Hippocampal formation (tissue), 2 donors: ENCODE measurements at regions not wholly inside any gene's neighbourhood (a gene's known extent, or its start where the extent isn't known, plus 50 kb on each side); places are given as distances from the start of the nearest gene placed in this dataset.
A peak's percentile ranks its signal among the peaks of the same experiment; 100 is the strongest.
"Not testable (repeated sequence)": the region's sequence is repeated elsewhere in the genome, so short reads cannot be mapped to it uniquely, and the experiment has no call there.

Source experiments
- DNase-seq, 2 donors: peaks; one replicate each; lab custom pipeline; 2025; lab: John Stamatoyannopoulos, UW

- DNase-seq = no peak
These were observed 74.7 kb downstream of the LPAR4 start for GRCh38 chrX:78822157-78822690.

GRCh38 chrX:78831523-78831922 is 84.0 kb downstream of the LPAR4 start:
- DNase-seq = no peak

- DNase-seq = no peak
These were observed 91.2 kb downstream of the LPAR4 start for GRCh38 chrX:78838709-78839108.

GRCh38 chrX:78839711-78840110 is 92.2 kb downstream of the LPAR4 start:
- DNase-seq = no peak

- DNase-seq = not testable (repeated sequence)
These were observed 96.7 kb downstream of the LPAR4 start for GRCh38 chrX:78844218-78844617.

DNA sequence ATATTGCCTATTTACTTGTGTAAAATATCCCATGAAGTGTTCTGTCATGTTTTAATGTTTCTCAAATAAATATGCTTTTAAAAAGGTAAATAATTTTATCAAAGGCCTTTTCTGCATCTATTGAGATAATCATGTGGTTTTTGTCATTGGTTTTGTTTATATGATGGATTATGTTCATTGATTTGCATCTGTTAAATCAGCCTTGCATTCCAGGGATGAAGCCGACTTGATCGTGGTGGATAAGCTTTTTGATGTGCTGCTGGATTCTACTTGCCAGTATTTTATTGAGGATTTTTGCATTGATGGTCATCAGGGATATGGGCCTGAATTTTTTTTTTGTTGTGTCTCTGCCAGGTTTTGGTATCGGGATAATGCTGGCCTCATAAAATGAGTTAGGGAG is 63.9 kb upstream of the P2RY10 start:
- DNase-seq = not testable (repeated sequence)

- peak in 1 of 2 donors; percentile 0 for DNase-seq
These were observed 58.6 kb upstream of the P2RY10 start for GRCh38 chrX:78886550-78886949.
